Embryonic facial prominence (tissue), 1 donor: ENCODE measurements at regions not wholly inside any gene's neighbourhood (a gene's known extent, or its start where the extent isn't known, plus 50 kb on each side); places are given as distances from the start of the nearest gene placed in this dataset.
A peak's percentile ranks its signal among the peaks of the same experiment; 100 is the strongest.
"Not testable (repeated sequence)": the region's sequence is repeated elsewhere in the genome, so short reads cannot be mapped to it uniquely, and the experiment has no call there.

Experiments
- DNase-seq: peaks from one replicate; pipeline ENCODE4 v3.0.0-alpha.2; 2016; ENCODE audit errors: extremely low spot score

DNA sequence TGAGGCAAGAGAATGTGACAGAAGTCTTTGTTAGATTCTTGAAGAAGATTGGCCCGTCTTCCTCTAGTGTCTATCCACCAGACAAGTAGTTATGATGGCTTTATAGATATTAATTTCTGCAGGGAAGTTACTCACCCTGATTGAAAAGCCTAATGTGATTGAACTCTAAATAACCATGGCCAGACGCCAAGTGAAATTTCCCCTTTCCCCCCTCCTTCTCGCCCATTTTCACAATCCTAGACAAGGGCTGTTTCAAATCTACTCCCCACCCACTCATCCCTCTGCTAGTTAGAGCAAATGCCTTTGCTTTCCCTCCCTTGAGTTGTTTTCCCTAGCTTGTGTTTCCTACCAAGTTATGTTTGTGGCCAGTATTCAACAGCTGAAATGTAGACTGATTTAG lies 182.5 kb downstream of the TMEM167A start:
- peak; percentile 43 for DNase-seq

DNA sequence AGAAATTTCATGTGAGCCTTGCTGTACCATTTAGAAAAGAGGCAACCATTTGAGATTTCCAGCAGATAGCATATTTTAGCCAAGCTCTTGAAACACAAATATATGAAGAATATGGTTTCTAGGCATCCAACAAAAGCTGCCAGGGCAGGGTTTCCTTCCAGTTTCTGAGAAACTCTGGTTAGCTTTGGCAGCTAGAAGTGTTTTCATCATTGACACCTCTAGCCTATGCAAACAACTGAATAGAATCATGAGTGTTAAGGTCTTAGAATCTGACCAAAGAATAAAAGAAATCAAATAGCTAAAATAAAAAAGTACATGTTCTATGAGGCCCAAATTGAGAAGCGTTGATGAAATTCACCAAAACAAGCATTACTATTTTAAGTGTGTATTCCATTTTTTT lies 188.1 kb downstream of the TMEM167A start:
- no peak for DNase-seq

DNA sequence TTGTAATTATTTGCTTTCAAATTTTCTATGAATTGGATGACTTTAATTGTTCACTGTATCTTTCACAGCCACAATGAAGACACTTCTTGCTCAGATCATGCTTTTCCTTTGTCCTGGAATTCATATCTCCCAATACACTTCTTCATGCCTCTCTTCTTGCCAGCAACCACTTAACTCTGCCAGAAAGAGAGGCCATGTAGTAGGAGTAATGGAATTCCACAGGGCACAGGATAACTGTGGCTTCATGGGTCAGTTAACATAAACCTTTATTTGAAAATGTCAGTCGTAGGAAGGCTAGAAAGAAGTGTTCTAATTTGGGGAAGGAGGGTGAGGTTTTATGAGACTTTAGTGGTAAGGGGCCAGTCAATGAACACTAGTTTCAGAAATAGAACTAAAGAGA lies 190.3 kb downstream of the TMEM167A start:
- DNase-seq = no peak

DNA sequence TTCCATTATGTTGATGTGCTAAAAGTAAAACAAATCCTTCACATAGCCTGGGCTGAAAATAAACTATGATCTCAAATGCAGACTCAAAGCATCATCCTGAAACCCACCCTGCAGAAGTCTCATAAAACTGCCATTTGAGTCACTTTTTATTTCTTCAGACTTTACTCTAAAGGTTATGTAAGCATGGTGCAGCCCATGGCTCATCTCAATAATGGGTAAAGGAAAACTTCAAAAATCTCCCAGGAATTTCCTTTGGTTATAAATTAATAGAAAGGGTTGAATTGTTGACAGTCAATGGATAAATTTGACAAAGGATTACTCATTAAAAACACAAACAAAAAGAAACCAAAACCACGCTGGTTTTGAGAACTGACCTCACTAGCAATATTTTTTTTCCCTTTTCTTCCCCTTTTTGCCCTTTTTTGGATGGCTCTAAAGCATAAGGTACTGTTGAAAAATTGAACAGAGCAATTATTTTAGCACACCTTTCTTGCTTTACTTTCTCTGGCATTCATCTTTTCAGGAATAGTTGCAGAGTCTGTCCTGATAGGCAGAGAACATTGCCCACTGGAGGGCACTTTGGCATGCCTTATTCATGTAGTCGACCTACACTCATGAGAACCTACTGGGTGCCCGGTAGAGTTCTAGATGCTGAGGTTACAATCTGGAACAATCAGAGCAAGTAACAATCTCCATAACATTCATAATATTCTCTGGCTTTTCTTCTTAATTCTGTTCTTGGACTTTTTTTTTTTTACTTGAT lies 191.4 kb downstream of the TMEM167A start:
- no peak for DNase-seq

DNA sequence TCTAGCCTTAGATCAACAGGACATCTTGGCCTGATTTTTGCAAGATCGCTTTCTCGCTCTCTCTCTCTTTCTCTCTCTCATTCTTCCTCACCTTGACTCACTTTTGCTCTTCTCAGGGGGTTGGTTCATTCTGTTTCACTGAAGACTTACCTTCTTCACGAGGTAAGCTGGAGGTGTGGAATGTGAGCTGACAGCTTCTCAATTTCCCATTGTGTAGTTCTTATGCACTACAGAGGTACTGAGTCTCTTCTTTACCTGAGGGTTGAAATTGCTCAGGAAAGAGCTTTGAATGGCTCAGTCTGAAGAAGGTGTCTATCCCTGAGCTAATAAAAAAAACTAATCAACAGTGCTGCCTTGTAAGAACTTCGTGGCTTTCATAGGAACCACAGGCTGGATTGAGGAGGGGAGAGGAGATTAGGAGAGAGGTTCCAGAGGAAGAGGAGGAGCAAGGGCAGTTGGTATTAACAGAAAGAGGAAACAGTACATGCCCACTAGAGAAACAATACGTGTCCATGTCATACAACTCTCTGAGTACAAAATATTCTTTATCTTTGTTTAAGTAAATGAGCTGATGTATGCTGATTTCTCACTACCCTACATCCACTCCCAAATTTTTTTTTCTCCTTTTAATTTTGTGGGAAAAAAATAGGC lies 192.2 kb downstream of the TMEM167A start:
- no peak for DNase-seq

DNA sequence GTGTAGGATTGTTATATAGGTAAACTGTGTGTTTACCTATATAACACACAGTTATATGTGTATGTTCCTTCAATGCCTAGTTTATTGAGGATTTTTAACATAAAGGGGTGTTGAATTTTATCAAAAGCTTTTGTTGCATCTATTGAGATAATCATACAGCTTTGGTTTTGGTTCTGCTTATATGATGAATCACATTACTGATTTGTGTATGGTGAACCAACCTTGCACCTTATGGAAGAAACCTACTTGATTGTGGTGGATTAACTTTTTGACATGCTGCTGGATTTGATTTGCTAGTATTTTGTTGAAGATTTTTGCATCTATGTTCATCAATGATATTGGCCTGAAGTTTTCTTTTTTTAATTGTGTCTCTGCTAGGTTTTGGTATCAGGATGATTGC lies 194.9 kb downstream of the TMEM167A start:
- no peak for DNase-seq

DNA sequence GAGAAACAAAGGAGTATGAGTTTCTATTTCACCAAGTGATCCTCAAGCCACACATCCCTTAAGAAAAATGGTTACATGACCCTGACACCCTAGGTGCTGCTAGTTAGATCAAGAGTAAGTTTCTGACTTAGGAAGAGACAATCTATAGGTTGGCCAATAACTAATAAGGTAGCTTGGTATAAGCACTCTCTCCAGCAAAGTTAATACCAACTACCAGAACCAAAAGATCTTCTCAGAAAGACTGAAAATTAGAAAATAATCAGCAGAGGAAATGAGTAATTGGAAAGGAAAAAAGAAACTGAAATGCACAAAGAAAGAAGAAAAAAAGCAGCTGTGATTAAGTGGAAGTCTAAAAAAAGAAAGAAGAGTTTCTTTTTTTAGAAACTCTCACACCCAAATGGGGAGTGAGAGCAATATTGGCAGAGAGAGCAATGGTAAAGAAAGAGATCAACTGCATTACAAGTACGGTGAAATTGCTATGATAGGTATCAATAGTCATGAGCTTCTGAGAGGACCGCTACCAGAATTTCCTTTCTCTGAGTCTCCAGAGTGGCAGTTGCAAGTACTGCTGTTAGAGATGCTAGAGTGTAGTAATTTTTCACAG lies 195.5 kb downstream of the TMEM167A start:
- no peak for DNase-seq

DNA sequence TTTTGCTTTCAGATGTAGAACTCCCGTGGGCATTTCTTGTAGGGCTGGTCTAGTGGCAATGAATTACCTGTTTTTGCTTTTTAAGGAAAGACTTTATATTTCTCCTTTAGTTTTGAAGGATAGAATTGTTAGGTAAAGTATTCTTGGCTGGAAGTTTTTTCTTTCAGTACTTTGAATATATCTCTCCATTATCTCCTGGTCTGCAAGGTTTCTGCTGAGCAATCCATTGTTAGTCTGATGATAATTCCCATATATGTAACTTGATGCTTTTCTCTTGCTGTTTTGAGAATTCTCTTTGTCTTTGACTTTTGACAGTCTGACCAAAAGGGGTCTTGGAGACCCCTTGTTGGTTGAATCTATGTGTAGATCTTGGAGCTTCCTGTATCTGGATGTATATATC lies 198.1 kb downstream of the TMEM167A start:
- no peak for DNase-seq

DNA sequence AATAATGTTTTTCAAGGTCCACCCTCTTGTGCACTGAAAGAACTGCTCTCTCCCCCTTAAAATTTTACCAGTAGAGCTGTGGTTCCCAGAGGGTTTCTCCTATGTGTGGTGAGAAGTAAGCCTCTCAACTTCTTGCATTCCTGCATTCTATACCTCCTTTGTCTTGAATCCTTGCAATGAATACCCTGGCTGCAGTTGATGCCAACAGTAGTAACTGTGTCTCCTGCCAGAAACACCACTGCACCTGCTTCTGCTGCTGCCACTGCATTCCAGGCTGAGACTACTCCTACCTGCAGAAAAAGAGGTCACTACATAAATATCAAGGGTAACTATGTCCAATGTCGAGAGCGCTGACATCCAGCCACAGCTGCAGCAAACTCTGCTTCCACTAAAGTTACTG lies 203.7 kb downstream of the TMEM167A start:
- DNase-seq = no peak

DNA sequence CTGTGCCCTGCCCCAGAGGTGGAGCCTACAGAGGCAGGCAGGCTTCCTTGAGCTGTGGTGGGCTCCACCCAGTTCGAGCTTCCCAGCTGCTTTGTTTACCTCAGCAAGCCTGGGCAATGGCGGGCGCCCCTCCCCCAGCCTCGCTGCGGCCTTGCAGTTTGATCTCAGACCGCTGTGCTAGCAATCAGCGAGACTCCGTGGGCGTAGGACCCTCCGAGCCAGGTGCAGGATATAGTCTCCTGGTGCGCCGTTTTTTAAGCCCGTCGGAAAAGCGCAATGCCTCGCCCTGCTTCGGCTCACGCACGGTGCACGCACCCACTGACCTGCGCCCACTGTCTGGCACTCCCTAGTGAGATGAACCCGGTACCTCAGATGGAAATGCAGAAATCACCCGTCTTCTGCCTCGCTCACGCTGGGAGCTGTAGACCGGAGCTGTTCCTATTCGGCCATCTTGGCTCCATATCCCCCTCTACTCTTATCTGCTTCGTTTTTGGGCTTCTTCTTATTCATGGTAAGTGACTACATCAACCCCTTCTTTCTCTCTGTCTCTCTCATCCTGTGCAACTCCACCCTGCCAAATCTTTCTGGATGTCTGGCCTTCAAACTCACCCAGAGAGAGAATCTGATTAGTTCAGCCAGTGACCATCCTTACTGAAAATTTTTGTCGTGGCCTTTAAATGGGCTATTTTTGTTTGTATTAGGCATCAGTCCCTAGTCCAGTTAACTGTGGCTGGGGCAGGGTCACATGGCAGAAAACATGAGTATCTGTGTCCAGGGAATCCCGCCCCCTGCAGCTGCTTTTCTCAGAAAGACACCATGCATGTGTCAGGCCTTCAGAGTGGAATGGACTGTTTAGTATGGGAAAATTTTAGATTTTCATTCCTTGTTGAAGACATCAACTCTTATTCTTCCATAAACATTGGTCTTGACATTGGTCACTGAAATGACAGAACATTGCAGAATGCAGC lies 204.6 kb downstream of the TMEM167A start:
- not testable (repeated sequence) for DNase-seq

DNA sequence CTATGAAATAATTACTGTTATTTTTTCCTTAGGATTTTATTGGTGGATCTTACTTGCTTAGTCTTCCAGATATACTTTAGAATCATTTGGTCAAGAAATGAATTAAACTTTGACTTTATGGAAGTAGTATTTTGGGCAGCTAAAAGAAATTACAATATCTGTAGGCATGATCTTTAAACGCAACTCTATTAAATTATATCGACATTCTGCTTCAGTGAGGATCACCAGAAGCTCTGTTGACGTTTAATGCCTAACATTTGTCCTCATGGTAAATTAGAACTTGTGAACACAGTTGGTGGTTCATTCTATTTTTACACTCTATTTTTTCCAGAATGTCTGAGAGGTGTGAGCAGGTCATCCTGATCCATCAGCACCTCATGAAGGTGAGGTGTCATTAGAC lies 211.6 kb downstream of the TMEM167A start:
- DNase-seq = no peak

DNA sequence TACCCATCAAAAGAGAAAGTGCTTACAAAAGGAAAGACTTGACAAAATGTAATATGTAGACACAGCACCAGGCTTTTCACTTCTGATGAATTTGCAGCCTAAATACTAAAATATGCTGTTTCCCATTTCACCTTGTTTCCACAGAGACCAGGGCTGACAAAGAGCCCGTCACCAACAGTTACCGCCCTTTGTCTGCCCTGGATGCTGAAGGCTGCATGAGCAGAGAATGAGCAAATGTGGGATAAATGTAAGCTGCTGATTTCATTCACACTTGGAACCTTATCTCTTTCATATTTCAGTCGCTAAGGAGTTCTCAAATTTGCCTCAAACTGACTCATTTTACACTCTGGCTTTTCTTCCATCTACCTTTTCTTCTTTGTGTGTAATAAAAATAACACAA lies 213.9 kb downstream of the TMEM167A start:
- DNase-seq = no peak

DNA sequence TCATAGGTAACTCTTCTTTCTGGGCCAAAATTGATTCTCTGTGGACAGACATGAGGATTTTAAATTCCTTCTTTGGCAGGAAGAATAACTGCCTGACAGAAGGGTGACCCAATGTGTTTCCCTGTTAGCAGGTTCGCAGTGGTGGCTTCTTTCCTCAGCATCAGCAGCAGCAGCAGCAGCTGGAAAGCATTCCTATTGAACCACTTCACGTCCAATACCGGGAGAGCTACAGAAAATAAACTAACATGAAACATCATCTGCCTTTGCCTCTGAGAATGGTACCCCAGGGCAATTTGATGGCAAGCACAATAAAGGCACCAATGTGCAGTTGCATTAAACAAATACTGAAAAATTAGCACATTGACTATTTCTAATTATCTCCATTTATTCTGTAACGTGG lies 214.5 kb downstream of the TMEM167A start:
- no peak for DNase-seq

DNA sequence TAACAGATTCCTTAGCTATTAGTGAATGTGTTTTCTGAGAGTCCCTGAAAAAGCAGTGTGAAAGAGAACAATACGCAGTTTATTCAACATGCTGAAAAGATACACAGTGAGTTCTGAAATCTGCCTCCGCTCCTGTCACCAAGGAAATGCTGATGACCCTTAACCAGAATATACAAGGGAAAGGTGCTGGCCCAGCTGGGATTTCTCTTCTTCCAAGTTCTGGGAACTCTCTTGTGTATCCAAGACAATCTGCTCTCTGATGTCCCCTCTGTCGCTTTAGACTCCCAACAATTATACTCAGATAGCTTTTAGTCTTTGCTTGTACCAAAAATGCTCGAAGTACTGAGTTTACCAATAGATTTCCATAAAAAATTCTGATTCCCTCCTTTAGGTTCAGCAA lies 214.9 kb downstream of the TMEM167A start:
- no peak for DNase-seq

DNA sequence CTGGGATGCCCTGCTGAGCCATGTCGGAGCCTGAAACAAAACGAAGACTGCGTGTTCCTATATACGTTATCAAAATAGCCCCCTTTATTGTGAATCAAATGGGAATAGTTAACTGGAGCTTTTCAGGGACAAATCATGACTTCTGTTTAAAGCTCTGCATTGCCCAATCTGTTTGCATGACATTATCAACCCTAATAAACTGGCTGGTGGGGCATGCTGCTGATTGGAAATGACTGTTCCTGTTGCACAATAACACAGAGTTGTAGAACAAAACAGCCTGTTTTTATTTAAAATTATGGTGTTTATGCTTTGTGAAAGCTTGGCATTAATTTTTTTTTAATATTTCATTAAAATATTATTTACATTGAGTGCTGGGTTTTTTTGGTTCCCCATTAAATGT lies 215.5 kb downstream of the TMEM167A start:
- DNase-seq = no peak

DNA sequence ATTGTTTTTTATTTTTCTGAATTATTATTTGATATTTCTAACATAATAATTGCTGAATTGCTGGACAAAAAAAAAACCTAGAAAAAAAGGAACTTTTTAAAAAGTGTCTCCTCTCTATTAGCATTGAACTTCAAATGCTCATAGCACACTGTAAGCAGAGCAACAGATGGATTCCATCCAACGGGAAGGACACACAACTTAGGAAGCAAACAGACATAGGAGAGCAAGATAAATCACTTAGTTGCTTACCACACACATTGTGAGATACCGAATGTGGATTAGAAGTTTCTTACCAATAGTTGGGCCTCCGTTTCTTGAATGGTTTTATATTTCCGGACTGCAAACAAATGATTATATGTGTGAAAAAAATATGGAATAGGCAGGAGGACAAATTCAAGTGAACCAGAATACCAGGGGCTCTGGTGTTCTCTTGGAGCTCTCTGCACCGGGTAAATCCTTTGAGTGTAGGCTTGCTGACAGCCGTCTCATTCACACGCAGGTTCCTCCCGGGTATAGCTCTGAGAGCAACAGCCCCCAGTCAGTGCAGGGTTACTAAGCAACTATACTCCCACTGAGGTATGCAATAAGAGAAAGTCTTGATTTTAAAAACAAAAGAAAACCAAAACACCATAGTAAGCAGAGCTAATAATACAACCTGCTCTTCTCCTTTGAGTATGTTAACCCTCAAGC lies 217.6 kb downstream of the TMEM167A start:
- no peak for DNase-seq

DNA sequence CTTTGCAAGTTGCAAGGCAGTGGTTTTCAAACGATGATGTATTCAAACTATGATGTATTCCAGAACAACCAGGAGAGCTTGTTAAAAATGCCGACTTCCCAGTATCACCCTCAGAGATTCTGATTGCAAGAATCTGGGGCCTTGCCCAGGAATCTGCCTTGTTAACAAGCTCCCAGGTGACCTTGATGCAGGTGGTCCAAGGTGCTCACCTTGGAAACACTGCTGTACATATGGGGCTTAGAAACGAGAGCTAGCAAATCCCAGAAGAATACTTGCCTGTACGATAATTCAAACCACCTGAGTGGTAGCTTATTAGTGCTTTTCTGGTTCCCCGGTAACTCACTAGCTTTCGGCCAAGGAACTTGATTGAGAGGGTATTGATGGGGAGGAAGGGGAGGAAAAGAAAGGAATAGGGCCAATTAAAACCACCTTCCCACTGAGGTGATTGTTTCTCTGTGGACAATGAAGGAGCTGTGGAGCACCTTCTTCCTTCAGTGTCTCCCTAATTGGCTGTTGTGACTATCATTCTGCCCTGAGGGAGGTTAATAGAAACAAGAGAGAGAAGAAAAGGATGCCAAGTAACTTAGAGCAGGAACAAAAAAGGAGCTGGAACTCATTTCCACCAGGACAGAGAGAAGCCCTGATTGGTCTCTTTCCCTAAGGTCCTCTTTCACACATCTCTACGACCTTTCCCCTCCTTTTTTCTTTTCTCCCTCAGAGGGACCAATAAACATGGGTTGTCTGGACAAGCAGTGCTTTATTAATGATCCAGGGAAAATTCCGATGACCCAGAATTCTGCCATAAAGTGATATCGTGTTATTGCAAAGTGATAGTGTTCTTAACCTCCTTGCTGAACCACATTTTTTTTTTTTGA lies 218.8 kb downstream of the TMEM167A start:
- DNase-seq = no peak

DNA sequence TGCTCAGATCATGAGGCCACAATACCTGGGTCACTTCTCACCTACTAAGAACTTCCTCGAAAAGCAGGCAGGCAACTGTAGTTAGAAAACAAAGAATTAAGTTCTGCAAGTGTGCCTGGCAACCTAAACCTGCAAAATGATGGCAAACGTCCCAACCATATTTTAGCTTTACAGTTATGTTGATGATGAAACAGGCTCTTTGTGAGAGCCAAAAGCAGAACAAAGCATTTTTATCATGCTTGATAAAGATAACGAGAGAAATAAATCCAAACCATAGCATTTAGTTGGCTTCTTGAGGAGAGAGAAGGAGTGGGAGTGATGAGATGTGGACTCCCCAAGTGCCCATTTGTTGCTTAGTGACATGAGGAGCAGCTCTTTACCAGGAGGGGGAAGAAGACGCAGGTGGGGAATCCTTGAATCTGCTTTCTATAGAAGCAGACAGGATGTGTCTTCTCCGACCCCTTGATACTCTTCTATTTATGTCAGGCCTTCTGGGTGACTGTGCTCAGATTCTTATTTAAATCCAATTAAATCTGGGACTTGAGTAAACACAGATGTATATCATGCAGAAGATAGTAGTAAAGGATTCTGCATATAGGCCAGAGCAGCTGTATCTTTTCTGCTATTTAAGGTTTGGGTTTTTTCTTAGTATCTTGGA lies 221.2 kb downstream of the TMEM167A start:
- DNase-seq = no peak

DNA sequence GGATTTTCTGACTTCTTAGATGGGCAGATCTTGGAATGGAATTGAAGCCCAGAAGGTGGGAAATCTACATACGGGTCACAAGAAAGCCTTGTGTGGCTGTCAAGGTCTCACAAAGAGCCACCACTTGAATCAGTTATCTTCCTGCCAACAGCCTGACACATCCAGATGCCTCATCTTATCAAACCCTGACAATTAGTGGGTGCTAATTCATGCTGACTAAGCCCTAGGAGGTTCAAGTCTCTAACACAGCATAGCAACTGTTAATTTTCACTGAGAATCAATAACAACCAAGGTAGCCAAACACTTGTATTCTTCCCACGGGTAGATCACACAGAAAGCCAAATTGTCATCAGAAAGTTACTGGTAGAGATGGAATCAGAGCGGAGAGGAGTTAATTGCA lies 222.2 kb downstream of the TMEM167A start:
- DNase-seq = no peak

DNA sequence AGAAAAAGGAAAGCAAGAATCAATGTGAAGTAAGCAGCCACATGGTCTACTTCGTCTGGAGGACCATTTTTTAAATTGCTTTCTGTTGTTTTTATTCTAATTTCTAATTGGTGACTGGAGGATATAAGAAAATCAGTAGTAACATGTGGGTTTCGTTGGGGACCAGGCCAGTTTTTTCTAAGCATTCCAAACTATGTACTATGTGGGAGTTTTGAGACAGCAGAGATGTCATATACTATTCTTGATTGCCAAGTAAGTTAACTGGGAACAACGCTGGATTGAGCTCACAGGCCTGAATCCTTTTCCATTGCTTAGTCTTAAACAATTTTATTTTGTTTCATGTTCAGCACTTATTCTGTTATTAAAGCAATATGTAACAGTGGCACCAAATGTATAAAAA lies 225.7 kb downstream of the TMEM167A start:
- DNase-seq = no peak
